ENCODE measurements at regions not wholly inside any gene's neighbourhood (a gene's known extent, or its start where the extent isn't known, plus 50 kb on each side); places are given as distances from the start of the nearest gene placed in this dataset.

GRCh38 chr11:129289350-129290040, 86.2 kb upstream of the BARX2 start:
- H2BK15ac ChIP-seq (ENCODE audit: low read depth, low read length), result no peak overlapping the region
- no peak overlapping the region for H3K23ac ChIP-seq (ENCODE audit: insufficient read length, low read depth, low read length)
- H4K5ac ChIP-seq (ENCODE audit: insufficient read length, low read depth, low read length), result no peak overlapping the region
- no peak overlapping the region for H3T11ph ChIP-seq (ENCODE audit: low read length)
- H2BK12ac ChIP-seq (ENCODE audit: insufficient read length, low read depth, low read length), result no peak overlapping the region
- H2AK5ac ChIP-seq (ENCODE audit: insufficient read length, low read length), result no peak overlapping the region
- no peaks in the 10 kb centered on the region for H3K79me2 ChIP-seq (ENCODE audit: insufficient read depth, low read length)
- Mint-ChIP-seq H3K27me3 (ENCODE audit: low read depth) (peaks cover 6% of the 10 kb centered on the region), H3K9me3 (no peaks in the 10 kb centered on the region), H3K4me3 (no peak overlapping the region), H3K27ac (no peak overlapping the region), H3K36me3 (ENCODE audit: insufficient read depth in 1 of 3, low read depth in 3 of 3) (no peaks in the 10 kb centered on the region), H3K4me1 (peaks cover 28 to 42% of the 10 kb centered on the region in 2 experiments)
- H4K91ac ChIP-seq (ENCODE audit: insufficient read length, low read depth, low read length), result no peak overlapping the region
- H2BK120ac ChIP-seq (ENCODE audit: low read depth, low read length, poor library complexity, severe bottlenecking), result no peak overlapping the region
- H4K20me1 ChIP-seq (ENCODE audit: control insufficient read depth, insufficient read depth, insufficient read length), result no peaks in the 10 kb centered on the region
- no peak overlapping the region for H2BK5ac ChIP-seq (ENCODE audit: insufficient read length, low read length)
- no peaks in the 10 kb centered on the region for H3K79me1 ChIP-seq (ENCODE audit: insufficient read depth, low read depth, low read length, poor library complexity, severe bottlenecking)
- H2AFZ ChIP-seq (ENCODE audit: low read length), result no peak overlapping the region
- H3K27ac ChIP-seq (ENCODE audit: insufficient read length, low read depth, low read length), result no peak overlapping the region
- peaks cover 2% of the 10 kb centered on the region; the same call in 1 of the 2 replicates for H3K4me1 ChIP-seq (ENCODE audit: insufficient read depth, low read length)
- no peak overlapping the region for H3K9ac ChIP-seq (ENCODE audit: extremely low read depth, insufficient read length, low read length)
- H3K18ac ChIP-seq (ENCODE audit: insufficient read length, low read depth, low read length), result no peak overlapping the region
- DNase-seq, result no peak
- H2BK20ac ChIP-seq (ENCODE audit: low read depth, low read length, poor library complexity, severe bottlenecking), result no peak overlapping the region
- H3K56ac ChIP-seq (ENCODE audit: insufficient read length, low read depth, low read length), result no peak overlapping the region
- H4K8ac ChIP-seq (replicated peaks; ENCODE audit: insufficient read length, low read depth, low read length), result no peak overlapping the region
- WGBS (ENCODE audit: extremely low coverage, insufficient read length, low lambda C conversion rate), result no CpG with 5 or more reads among the region's 13 CpGs
- no peaks in the 10 kb centered on the region for H3K9me3 ChIP-seq (ENCODE audit: control insufficient read depth, low read depth, low read length)
- no peaks in the 10 kb centered on the region for H3K23me2 ChIP-seq (ENCODE audit: insufficient read length, low read depth, low read length, poor library complexity, severe bottlenecking)
- TF ChIP-seq CTCF (conservative IDR thresholded peaks at IDR 0.05), result no peak; the same call in 2 of the 3 replicates
- no peak overlapping the region for H3K4ac ChIP-seq (ENCODE audit: low read depth, low read length)
- H3K4me2 ChIP-seq (ENCODE audit: insufficient read depth, insufficient read length, low read length), result no peak overlapping the region
- H3K14ac ChIP-seq (ENCODE audit: insufficient read depth, low read length), result no peak overlapping the region
- H3K27me3 ChIP-seq (ENCODE audit: insufficient read depth, low read length), result no peaks in the 10 kb centered on the region

Measured in H9 (cell line).